GM18867 (cell line): ENCODE measurements at regions not wholly inside any gene's neighbourhood (a gene's known extent, or its start where the extent isn't known, plus 50 kb on each side); places are given as distances from the start of the nearest gene placed in this dataset.

Experiments used
- ATAC-seq: cut with Tn5 transposase; IDR thresholded peaks from one replicate; pipeline ENCODE4 v1.9.1; 2021; ENCODE audit warnings: mild to moderate bottlenecking, moderate library complexity; ENCODE audit not compliant: unreplicated experiment

DNA sequence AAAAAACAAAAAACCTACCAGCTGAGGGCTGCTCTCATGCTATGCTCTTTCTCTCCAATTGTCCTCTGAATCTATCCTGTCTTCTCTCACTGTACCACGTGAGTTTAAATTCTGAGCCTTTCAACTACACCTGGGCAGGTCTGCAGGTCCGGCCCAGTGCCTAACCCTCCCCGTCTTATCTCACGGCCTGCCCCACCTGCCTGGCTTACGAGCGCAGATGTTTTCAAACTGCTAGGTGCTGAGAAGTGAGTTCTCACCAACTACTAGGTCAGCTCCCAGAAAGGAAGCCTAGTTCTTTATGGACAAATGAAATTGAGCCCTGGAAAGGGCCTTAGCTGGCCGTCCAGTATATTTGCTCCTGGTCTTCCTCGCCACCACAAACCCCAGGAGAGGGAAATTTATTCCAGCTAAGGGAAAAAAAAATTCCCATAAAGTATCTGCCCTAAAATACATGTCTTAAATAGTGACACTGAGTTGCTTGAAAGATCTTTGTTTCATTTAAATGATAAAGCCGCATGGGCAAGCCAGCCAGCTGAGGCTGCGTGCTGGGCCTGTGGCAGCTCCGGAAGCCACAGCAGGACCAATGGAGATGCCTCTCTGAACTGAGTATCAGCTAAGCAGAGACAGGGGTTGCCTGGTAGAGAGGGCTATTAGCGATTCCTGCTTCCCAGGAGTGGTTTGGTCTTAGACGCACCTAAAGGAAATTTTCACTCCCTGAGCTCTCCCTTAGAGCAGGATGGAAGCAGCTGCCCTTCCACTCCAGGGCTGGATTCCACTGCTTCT lies 92.5 kb upstream of the NCK2 start:
- no peak for ATAC-seq

DNA sequence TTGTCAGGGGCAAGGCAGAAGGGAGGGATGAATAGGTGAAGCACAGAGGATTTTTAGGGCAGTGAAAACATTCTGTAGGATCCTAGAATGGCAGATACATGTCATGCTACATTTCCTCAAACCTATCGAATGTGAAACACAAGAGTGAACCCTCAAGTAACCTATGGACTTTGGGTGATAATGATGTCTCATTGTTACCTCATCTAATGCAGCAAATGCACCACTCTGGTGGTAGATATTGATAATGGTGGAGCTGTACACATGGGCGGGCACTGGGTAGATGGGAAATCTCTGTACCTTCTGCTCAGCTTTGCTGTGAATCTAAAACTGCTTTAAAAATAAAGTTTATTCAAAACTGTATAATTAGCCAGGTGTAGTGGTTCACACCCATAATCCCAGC lies 95.2 kb upstream of the NCK2 start:
- no peak for ATAC-seq

DNA sequence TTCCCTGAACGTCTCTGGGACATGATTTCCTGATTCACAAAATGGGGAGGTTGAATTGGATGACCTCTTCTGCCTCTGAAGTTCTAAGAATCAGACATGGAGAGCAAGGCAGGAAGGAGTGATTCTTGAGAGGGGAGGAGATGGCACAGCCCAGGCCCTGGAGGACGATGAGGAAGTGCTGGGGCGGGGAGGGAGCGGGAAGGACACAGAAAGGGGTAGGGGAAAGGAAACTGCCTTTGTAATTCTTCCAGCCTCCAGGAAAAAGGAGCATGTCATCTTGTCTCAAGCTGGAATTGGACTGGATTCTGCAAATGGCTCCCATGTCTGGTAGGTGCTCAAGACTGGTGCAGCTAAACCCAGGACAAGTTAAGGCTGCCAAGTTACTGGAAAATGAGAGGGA lies 97.0 kb upstream of the NCK2 start:
- ATAC-seq, result no peak

DNA sequence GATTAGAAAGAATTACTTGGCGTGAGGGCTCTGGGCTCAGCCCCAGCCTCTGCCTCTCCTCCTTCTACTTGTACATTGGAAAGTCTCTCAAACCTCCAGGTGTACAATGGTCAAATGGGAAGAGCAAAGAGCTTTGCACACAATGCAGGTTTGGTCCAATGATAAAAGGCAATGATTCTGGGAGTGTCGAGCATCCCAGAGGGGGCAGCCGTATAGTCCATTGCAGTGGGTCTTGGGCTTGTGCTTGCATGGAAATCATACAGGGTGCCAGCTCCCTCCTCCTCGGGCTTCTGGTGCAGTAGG lies 98.0 kb upstream of the NCK2 start:
- no peak for ATAC-seq

DNA sequence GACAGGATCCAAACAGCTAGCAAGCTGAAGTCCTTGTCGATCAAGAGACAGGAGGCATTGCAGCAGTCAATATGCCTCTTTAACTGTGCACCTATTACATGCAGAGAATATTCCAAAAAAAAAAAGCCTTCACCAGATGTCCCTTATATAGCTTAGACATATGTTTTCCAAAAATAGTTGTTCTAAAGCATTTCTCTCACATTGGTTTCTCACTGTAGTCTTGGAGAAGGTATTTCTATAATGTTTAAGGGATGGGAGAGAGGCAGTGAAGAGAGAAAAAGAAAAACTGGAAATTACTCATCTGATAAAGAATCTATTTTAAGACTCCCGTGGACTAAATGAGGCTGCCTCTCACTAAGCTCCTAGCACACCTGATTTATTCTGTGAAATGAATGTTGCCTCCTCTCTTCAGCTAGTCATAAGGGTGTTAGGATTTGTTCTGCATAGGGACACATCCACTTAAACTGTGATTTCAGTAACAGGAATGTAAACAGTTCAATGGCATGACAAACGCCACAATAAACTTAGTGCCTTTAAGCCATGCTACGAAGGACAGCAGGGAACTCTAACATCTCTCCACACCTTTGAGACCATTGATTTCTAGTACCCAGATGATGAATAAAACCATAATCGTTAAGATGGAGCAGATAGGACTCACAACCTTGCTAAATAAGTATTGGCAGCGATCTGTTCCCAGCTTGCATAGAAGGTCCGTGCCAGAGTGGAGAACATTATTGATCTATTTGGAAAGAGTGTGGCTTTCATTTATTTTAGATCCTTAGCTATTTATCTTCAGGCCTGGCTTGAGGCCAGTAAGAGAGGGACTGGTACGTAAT lies 98.6 kb upstream of the NCK2 start:
- ATAC-seq, result no peak

DNA sequence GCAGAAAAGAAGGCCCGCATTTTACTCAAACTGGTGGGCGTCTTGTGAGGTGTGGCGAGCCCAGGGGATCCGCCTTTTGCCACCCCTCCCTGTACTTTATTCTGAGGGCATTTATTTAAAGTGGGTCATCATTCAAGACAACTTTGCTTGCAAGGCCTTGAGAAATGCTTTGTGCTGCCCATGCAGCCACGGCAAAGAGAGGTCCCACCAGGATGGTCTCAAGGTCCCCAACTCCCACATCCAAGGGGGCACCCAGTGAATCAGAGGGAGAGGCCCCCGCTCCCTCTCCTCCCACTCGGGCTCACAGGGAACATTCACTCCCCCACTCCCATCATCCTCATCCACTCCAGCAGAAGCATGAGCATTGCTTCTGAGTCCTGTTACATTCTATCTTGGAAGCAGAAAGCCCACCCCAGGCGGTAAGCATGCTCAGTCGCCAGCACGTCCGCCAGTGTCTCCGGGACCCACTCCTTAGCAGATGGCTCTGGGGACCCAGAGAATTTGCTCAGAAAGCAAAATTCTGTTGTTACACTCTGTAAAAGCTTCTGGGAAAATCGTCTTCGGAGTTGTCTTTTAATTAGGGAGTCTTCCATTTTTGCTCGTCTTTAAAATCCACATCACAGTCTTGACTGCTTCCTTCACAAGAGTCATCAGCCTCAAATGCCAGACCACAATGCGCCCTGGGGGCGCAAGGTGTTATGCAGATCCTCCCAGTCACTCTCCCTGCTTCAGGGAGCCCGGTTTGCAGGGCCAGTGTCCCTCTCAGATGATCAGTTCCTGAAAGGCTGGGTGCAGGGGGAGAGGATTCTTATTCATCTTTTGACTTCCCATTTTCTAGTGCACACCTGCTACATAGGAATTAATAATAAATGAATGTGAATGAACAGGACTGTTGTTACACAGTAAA lies 99.4 kb upstream of the NCK2 start:
- no peak for ATAC-seq

DNA sequence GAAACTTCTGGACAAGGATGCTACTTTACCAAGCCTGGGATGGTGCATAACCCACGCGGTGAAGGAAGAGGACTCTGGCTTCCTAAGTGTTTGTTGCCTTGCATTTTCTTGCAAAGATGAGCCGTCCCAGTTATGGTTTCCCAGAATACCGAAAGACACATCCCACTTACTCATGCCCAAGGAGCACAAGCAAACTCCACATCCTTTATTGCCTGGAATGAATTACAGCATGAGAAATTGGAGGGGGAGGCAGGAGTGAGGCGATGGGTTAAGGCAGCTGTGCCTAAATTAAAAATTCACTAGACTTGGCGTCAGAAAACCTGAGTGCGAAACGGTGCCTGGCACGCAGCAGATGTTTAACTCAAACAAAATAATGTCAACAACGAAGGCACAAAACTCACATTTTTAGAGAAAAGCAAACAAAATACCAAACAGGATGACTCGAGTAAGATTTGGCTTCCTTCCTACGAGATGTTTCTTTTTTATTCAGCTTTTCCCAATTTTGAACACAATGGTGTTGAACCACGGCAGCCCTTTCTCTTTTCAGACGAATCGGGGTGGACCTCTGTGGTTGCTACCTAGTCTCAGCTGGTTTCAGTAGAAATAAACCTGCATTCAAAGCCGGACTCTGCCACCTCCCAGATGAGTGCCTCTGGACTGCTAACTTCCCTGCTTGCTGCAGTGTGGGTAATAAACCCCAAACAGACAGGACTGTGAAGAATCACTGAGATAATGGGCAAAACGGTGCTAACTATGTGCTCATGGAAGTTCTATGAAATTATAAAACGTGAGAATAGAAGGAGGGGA lies 100.3 kb upstream of the NCK2 start:
- no peak for ATAC-seq

DNA sequence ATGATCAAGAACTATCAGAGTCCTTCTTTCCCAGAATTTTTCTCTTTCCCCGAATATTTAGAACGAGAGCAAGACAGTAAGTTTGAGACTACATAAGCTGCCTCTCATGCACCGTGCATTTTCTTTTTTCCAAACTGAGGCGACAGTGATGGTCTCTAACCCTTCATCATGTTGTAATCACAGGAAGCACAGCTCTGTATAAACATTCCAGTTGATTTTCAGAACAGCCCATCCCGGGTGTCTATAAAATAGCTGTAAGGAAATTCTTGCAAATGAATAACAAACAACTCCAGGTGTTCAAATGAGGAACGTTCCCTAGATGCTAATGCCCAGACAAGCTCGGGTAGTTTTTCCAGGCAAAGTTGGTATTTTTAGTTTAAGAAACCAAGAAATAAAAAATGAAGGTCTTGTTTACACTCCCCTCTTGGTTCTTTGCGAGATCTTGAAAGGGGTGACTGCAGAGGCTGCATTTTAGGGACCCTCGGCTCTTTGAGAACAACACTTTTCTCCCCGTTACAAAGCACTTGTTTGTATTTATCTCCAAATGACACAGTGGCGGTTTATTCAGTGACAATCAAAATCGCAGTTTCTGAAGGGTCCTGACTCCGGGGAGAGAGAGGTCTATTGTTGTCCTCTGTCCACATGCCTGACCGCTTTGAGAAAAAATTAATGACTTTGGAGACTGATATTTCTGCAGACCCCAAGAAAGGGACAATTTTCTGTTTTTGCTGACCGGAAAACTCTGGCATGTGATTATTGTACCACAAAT lies 101.1 kb upstream of the NCK2 start:
- no peak for ATAC-seq

DNA sequence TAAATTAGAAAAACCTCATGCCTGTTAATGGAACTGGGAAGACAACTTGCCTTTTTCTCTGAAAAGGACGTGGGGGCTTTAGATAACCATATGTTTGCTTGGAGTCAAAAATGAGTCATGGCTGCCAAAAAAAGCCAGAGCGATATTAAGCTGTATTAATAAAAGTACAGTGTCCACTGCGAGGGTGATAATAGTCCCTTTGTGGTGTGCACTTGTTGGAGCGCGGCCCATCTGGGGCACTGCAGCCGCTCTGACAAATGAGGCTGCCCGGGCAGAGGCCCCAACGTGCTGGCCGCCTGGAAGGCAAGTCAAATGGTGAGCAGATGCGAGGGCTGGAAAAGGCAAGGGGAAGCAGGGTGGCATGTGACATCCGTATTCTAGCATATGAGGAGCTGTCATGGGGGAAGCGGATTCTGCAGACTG lies 103.3 kb upstream of the NCK2 start:
- ATAC-seq, result no peak

DNA sequence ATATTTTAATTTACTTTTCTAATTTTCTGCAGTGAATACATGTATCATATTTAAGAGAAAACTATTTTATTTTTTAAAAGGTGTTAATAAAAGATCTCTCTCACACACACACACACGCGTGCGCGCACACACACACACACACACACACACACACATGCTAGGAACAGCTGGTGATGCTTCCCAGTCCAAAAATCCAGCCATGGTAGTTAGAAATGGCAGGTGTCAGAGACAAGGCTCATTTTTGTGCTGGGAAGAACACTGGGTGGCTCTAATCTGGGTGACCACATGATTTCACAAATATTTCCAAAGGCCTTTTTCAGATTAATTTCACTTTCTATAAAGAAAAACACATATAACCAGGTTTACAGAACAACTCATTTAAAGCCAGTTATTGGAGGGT lies 104.5 kb upstream of the NCK2 start:
- ATAC-seq, result no peak

DNA sequence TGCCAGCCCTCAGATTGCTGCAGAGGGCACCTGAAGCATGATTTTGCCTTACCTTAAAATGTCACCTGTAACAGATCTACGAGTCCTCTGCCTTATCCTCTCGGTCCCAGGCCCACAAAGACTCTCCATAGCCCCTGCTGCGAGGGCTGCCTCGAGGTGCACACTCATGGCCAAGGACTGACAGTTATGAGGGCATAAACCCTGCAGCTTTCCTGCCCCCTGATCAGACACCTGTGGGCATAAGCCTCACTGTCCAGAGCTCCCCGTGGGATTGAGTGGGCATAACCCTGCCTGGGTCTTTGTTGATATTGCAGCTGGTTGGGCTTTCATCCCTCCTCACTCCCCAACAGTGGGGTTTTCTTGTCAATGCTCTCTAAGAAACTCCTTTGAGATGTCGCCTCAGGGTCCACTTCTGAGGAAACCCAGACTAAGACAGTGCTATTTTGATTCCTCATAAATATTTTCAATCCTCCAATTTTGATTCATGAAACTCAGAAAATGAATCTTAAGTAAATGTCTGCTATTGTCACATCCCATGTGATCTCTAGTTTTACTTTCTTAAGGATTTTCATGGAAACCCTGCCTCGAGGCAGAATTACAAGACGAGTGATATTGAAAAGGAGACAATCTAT lies 108.5 kb upstream of the NCK2 start:
- ATAC-seq, result no peak

DNA sequence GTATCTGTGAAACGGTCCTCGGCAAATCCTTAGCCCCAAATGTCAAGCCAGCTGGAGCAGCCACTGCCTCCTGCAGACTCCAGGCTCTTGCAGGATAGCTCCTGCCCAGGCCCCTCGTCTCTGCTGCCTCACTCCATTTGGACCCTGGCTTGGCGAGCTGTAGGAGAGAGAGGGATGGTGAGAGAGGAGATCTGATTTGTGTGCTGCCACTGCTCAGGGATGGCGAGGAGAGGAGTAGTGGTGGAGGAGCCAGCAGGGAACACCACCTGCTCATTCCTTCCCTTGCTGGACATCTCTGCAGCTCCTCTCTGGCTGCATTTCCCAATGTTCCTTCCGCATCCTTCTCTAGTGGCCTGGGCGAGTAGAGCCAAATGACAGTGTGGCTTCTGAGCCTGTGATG lies 109.1 kb upstream of the NCK2 start:
- ATAC-seq, result no peak

DNA sequence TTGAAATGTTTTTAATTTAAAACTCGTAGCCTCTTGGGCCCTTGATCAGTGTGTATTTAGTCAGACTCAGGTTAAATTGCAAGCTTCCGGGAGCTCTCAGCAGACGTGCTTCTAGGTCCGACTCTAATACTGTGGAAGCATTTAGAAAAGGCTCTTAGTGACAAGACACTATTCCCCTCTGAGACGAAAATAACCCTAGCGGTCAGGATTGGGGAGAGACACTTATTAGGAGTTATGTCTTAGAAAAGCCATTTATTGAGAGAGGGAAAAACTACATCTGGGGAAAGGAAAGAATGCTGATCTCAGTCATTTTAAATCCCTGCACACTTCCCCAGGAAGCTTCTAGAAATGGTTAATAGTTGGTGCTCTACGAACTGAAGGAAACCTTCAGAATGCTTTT lies 110.5 kb upstream of the NCK2 start:
- no peak for ATAC-seq

DNA sequence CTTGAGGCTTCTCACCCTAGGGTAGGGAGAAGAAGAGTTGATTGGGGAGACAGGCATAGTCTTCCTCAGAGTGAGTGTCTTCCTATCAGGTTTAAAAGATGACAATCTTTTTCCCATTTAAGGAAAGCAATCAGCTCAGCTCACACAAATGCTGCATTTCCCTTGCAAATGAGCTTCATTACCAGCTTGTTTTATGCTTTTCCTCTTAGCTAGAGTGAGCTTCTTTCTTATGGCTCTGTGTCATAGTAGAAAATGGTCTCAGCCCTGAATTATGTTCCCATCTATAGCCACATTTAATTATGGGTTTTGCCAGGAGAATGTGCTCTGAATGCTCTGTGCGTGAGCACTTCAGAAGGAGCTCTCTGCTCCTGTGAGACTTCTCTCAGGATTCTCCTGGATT lies 112.8 kb upstream of the NCK2 start:
- no peak for ATAC-seq

DNA sequence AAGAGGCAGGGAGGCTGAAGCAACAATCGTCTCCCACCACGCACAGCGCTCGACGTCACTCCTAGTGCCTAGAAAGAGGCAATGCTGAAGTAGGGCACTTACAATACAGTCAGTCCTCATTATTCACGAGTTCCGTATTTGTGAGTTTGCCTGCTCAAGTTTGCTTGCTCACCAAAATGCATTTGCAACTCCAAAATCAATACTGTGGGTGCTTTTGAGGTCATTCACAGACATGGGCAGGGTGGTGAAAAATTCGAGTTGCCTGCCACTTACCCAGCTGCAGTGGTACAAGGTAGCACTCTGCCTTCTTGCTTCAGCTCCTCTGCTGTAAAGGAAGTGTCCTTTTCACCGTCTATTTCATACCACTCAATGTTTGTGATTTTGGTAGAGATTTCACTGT lies 113.7 kb upstream of the NCK2 start:
- no peak for ATAC-seq

DNA sequence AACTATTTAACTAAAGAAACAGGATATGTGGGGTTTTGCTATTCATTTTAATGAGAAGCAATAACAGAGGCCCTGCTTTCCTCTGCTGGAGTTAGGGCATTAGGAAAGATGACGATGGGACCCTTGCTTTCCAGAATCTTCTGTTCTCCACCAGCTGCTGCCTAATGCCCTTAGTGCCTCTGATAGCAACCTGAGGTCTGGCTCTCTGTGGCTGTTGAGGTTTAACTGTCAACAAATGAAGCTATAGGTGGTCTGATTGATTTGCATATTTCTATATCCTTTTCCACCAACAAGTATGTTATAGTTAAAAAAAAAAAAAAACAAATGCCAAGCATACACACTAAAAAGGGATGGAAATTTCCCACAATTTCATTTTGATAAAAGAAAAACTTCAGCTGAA lies 115.1 kb upstream of the NCK2 start:
- ATAC-seq, result no peak

DNA sequence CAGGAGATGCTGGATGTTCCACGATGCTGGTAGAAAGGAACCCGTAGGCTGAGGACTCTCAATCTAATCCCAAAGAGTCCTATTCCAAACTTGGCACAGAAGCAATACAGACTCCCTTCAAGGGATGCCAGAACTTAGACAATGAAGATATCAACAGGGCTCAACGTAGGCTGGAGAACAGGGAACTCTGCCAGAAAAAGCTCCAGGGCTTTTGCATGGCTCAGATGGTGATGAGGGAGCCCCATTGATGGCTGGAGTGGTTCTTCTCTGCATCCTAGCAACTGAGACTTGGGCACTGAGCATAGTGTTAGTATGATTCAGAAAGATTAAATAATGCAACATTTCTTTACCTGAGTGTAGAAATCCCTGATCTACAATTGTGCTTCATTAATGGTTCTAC lies 117.2 kb upstream of the NCK2 start:
- ATAC-seq, result no peak

DNA sequence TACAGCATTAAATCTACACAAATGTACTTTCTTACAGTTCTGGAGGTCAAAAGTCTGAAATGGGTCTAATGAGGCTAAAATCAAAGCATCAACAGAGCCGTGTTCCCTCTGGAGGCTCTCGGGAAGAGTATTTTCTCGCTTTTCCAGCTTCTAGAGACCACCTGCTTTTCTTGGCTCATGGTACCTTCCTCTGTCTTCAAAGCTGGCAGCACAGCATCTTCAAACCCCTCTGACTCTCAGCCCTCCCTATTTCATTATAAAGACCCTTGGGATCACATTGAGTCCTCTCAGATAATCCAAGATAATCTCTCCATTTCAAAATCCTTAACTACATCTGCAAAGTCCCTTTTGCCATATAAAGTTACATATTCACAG lies 117.8 kb upstream of the NCK2 start:
- no peak for ATAC-seq

DNA sequence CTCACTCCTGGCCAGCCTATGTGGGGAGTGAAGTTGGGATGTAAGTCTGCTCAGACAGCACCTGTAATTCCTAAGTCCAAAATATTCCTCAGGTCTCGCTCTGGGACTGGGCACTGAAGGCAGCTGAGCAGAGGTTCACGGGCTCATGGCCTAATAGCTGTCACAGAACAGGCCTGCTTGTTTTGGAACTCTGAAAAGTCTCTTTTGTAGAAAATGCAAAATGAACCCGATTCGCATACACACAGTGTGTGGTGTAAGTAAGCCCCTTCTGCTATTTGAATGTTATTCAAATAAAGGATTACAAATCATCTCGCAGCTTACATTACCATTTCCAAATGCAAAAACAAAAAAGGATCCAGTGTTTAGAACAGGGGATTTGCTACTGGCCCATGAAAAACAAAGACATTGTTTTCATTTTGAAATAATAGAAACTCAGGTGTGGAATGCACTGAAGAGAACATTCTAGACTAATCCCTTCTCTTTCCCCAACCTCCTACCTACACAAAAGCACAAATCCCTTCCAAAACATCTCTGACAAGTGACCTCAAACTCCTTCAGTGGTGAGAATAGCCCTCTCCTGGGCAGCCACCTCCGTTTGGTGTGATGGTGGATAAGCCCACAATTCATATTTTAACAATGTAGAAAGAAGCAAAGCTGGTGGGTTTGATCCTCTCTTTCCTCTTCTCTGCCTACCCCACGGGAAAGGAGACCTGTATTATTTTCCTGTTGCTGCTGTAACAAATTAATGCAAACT lies 118.3 kb upstream of the NCK2 start:
- no peak for ATAC-seq
